ENCODE measurements at regions not wholly inside any gene's neighbourhood (a gene's known extent, or its start where the extent isn't known, plus 50 kb on each side); places are given as distances from the start of the nearest gene placed in this dataset.

DNA sequence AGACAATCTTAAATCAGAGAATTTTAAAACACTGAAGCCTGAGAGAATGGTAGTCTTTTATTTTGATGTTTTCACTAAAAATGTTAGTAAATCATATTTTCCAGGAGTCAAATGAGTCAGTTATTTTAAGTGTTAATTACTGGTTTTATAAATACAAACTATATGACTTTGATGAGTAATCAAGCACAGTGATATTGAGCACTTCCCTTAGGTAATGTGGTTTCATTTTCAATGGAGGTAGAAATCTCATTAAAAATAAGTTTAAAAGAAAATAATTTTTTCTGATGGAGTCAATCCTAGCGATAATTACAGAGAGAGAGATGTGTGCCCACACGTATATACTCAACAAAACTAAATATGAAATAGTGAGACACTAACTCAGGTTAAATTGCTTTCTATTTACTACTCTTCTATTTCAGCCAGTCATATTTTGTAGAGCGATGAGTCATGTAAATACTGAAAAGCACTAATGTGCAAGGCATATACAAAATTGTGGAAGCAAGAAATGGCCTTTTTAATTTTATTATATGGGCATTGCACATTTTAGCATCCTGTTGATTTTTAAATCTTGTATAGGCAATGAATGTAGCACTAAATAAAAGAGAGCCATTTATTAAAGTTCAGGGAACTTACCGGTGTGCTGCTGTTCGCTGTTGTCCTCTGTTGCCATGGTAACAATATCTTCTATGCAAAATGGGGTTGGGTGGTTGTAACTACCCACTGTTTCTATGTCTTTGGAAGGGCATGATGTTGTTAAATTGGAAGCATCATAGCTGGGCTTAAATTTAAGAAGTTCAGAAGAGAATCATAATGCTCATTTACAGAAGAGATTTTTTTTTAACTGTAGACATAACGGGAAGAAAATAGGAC lies 513.7 kb downstream of the TLL1 start:
- TF ChIP-seq, protein P1, sequence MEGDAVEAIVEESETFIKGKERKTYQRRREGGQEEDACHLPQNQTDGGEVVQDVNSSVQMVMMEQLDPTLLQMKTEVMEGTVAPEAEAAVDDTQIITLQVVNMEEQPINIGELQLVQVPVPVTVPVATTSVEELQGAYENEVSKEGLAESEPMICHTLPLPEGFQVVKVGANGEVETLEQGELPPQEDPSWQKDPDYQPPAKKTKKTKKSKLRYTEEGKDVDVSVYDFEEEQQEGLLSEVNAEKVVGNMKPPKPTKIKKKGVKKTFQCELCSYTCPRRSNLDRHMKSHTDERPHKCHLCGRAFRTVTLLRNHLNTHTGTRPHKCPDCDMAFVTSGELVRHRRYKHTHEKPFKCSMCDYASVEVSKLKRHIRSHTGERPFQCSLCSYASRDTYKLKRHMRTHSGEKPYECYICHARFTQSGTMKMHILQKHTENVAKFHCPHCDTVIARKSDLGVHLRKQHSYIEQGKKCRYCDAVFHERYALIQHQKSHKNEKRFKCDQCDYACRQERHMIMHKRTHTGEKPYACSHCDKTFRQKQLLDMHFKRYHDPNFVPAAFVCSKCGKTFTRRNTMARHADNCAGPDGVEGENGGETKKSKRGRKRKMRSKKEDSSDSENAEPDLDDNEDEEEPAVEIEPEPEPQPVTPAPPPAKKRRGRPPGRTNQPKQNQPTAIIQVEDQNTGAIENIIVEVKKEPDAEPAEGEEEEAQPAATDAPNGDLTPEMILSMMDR (IDR thresholded peaks at IDR 0.05; ENCODE audit: low read depth, low read length, missing input control): no peak
- TF ChIP-seq, protein P2, sequence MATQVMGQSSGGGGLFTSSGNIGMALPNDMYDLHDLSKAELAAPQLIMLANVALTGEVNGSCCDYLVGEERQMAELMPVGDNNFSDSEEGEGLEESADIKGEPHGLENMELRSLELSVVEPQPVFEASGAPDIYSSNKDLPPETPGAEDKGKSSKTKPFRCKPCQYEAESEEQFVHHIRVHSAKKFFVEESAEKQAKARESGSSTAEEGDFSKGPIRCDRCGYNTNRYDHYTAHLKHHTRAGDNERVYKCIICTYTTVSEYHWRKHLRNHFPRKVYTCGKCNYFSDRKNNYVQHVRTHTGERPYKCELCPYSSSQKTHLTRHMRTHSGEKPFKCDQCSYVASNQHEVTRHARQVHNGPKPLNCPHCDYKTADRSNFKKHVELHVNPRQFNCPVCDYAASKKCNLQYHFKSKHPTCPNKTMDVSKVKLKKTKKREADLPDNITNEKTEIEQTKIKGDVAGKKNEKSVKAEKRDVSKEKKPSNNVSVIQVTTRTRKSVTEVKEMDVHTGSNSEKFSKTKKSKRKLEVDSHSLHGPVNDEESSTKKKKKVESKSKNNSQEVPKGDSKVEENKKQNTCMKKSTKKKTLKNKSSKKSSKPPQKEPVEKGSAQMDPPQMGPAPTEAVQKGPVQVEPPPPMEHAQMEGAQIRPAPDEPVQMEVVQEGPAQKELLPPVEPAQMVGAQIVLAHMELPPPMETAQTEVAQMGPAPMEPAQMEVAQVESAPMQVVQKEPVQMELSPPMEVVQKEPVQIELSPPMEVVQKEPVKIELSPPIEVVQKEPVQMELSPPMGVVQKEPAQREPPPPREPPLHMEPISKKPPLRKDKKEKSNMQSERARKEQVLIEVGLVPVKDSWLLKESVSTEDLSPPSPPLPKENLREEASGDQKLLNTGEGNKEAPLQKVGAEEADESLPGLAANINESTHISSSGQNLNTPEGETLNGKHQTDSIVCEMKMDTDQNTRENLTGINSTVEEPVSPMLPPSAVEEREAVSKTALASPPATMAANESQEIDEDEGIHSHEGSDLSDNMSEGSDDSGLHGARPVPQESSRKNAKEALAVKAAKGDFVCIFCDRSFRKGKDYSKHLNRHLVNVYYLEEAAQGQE (IDR thresholded peaks at IDR 0.05): no peak
- TF ChIP-seq SP1 (IDR thresholded peaks at IDR 0.05) (no peak), TAF1 (conservative IDR thresholded peaks at IDR 0.05) (no peak), RAD21 (IDR thresholded peaks at IDR 0.05) (no peak)

Data from liver (tissue), 3 donors.